ENCODE measurements at regions not wholly inside any gene's neighbourhood (a gene's known extent, or its start where the extent isn't known, plus 50 kb on each side); places are given as distances from the start of the nearest gene placed in this dataset.
A peak's percentile ranks its signal among the peaks of the same experiment; 100 is the strongest.
"Not testable (repeated sequence)": the region's sequence is repeated elsewhere in the genome, so short reads cannot be mapped to it uniquely, and the experiment has no call there.

- FAIRE-seq = no peak
These were observed 292.9 kb downstream of the THBS2 start for GRCh38 chr6:168960551-168961263.

GRCh38 chr6:168959696-168960095 is 293.9 kb downstream of the THBS2 start:
- no peak for FAIRE-seq

- FAIRE-seq = peak; percentile 38
These were observed 296.5 kb downstream of the THBS2 start for GRCh38 chr6:168956884-168957730.

GRCh38 chr6:168956141-168956838 is 297.4 kb downstream of the THBS2 start:
- no peak for FAIRE-seq

- no peak for FAIRE-seq
These were observed 300.2 kb downstream of the THBS2 start for GRCh38 chr6:168953461-168953860.

GRCh38 chr6:168951217-168951616 is 302.4 kb downstream of the THBS2 start:
- no peak for FAIRE-seq

- FAIRE-seq = no peak
These were observed 302.8 kb downstream of the THBS2 start for GRCh38 chr6:168950858-168951214.

- FAIRE-seq = no peak
These were observed 303.4 kb downstream of the THBS2 start for GRCh38 chr6:168949981-168950857.

- FAIRE-seq = no peak
These were observed 304.6 kb downstream of the THBS2 start for GRCh38 chr6:168948990-168949531.

- no peak for FAIRE-seq
These were observed 305.6 kb downstream of the THBS2 start for GRCh38 chr6:168948002-168948401.

GRCh38 chr6:168943231-168943905 is 310.3 kb downstream of the THBS2 start:
- FAIRE-seq = no peak

GRCh38 chr6:168942646-168943045 is 311.0 kb downstream of the THBS2 start:
- no peak for FAIRE-seq

GRCh38 chr6:168941036-168941435 is 312.6 kb downstream of the THBS2 start:
- no peak for FAIRE-seq

- no peak for FAIRE-seq
These were observed 313.9 kb downstream of the THBS2 start for GRCh38 chr6:168939796-168940195.

- no peak for FAIRE-seq
These were observed 314.6 kb downstream of the THBS2 start for GRCh38 chr6:168939041-168939440.

- no peak for FAIRE-seq
These were observed 315.1 kb downstream of the THBS2 start for GRCh38 chr6:168938546-168938945.

GRCh38 chr6:168937054-168937453 is 316.6 kb downstream of the THBS2 start:
- FAIRE-seq = no peak

GRCh38 chr6:168935628-168936010 is 318.0 kb downstream of the THBS2 start:
- no peak for FAIRE-seq

GRCh38 chr6:168934660-168935627 is 318.7 kb downstream of the THBS2 start:
- no peak for FAIRE-seq

- not testable (repeated sequence) for FAIRE-seq
These were observed 321.5 kb downstream of the THBS2 start for GRCh38 chr6:168932171-168932570.

Measured in islet of Langerhans (tissue), 1 donor.